ENCODE measurements at regions not wholly inside any gene's neighbourhood (a gene's known extent, or its start where the extent isn't known, plus 50 kb on each side); places are given as distances from the start of the nearest gene placed in this dataset.

- Histone ChIP-seq H3K27me3 (ENCODE audit: control insufficient read depth in 1 of 2, insufficient read depth in 2 of 2, low read length in 2 of 2) (no peaks in the 10 kb centered on the region), H3K27ac (ENCODE audit: extremely low read length, insufficient read depth, low read length) (no peak overlapping the region), H4K20me1 (ENCODE audit: insufficient read depth, low read length) (no peaks in the 10 kb centered on the region), H2AFZ (ENCODE audit: low read length) (no peak overlapping the region), H3K4me1 (ENCODE audit: insufficient read depth, low read length) (no peaks in the 10 kb centered on the region), H3K4me2 (ENCODE audit: low read depth, low read length) (no peak overlapping the region), H3K36me3 (replicated peaks in 1 of 2; ENCODE audit: control insufficient read depth in 1 of 2, insufficient read depth in 2 of 2, low read length in 2 of 2) (no peaks in the 10 kb centered on the region), H3K9me3 (ENCODE audit: low read length) (no peaks in the 10 kb centered on the region), H3K79me2 (ENCODE audit: insufficient read depth, low read length) (no peaks in the 10 kb centered on the region), H3K9ac (ENCODE audit: insufficient read depth, low read depth, low read length) (no peak overlapping the region), H3K4me3 (replicated peaks in 1 of 3; ENCODE audit: insufficient read depth in 1 of 3, low read depth in 2 of 3, low read length in 3 of 3) (no peak overlapping the region)
- ChIA-PET CTCF (ENCODE audit: low intra/inter-chr PET ratio, low total read pairs) (no interaction called here), POLR2A (no interaction called here)
- TF ChIP-seq GATA4 (IDR thresholded peaks at IDR 0.05; ENCODE audit: borderline replicate concordance, low read depth), result no peak
- TF ChIP-seq SP5 (CRISPR knock-in tag; IDR thresholded peaks at IDR 0.05; ENCODE audit: borderline replicate concordance, low read depth), result no peak
- no peak for TF ChIP-seq ZFY (CRISPR knock-in tag; IDR thresholded peaks at IDR 0.05)
- TF ChIP-seq, protein P1, sequence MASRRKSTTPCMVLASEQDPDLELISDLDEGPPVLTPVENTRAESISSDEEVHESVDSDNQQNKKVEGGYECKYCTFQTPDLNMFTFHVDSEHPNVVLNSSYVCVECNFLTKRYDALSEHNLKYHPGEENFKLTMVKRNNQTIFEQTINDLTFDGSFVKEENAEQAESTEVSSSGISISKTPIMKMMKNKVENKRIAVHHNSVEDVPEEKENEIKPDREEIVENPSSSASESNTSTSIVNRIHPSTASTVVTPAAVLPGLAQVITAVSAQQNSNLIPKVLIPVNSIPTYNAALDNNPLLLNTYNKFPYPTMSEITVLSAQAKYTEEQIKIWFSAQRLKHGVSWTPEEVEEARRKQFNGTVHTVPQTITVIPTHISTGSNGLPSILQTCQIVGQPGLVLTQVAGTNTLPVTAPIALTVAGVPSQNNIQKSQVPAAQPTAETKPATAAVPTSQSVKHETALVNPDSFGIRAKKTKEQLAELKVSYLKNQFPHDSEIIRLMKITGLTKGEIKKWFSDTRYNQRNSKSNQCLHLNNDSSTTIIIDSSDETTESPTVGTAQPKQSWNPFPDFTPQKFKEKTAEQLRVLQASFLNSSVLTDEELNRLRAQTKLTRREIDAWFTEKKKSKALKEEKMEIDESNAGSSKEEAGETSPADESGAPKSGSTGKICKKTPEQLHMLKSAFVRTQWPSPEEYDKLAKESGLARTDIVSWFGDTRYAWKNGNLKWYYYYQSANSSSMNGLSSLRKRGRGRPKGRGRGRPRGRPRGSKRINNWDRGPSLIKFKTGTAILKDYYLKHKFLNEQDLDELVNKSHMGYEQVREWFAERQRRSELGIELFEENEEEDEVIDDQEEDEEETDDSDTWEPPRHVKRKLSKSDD (CRISPR knock-in tag; IDR thresholded peaks at IDR 0.05; ENCODE audit: low read depth), result no peak
- TF ChIP-seq PRMT3 (CRISPR knock-in tag; IDR thresholded peaks at IDR 0.05; ENCODE audit: borderline replicate concordance, low read depth), result no peak
- TF ChIP-seq ZZZ3 (CRISPR knock-in tag; IDR thresholded peaks at IDR 0.05; ENCODE audit: borderline replicate concordance), result no peak
- TF ChIP-seq MAF1 (CRISPR knock-in tag; IDR thresholded peaks at IDR 0.05; ENCODE audit: borderline replicate concordance), result no peak
- TF ChIP-seq, protein P2, sequence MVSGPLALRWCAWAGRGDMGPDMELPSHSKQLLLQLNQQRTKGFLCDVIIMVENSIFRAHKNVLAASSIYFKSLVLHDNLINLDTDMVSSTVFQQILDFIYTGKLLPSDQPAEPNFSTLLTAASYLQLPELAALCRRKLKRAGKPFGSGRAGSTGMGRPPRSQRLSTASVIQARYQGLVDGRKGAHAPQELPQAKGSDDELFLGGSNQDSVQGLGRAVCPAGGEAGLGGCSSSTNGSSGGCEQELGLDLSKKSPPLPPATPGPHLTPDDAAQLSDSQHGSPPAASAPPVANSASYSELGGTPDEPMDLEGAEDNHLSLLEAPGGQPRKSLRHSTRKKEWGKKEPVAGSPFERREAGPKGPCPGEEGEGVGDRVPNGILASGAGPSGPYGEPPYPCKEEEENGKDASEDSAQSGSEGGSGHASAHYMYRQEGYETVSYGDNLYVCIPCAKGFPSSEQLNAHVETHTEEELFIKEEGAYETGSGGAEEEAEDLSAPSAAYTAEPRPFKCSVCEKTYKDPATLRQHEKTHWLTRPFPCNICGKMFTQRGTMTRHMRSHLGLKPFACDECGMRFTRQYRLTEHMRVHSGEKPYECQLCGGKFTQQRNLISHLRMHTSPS (CRISPR knock-in tag; IDR thresholded peaks at IDR 0.05; ENCODE audit: low read depth), result no peak
- no peak for TF ChIP-seq ZFX (CRISPR knock-in tag; IDR thresholded peaks at IDR 0.05; ENCODE audit: low read depth)
- WGBS (ENCODE audit: low lambda C conversion rate), result 2% methylated on average over 2 of the region's 2 CpGs
- ATAC-seq (no peak), FAIRE-seq (no peak), DNase-seq (ENCODE audit: low spot score) (no peak)
- in situ Hi-C loops (cut with HindIII; ENCODE audit: extremely low pct_ligation_motif_present, low pct_unique_long_range_greater_than_20kb), result no loop called here
- intact Hi-C loops (cut with micrococcal nuclease; ENCODE audit: unreplicated experiment), result no loop called here
- BruUV-seq (replicated peaks), result no TSS peak
These were observed 206.5 kb upstream of the ANO5 start for GRCh38 chr11:21986361-21986760.
